ENCODE measurements at regions not wholly inside any gene's neighbourhood (a gene's known extent, or its start where the extent isn't known, plus 50 kb on each side); places are given as distances from the start of the nearest gene placed in this dataset.
"Not testable (repeated sequence)": the region's sequence is repeated elsewhere in the genome, so short reads cannot be mapped to it uniquely, and the experiment has no call there.

DNA sequence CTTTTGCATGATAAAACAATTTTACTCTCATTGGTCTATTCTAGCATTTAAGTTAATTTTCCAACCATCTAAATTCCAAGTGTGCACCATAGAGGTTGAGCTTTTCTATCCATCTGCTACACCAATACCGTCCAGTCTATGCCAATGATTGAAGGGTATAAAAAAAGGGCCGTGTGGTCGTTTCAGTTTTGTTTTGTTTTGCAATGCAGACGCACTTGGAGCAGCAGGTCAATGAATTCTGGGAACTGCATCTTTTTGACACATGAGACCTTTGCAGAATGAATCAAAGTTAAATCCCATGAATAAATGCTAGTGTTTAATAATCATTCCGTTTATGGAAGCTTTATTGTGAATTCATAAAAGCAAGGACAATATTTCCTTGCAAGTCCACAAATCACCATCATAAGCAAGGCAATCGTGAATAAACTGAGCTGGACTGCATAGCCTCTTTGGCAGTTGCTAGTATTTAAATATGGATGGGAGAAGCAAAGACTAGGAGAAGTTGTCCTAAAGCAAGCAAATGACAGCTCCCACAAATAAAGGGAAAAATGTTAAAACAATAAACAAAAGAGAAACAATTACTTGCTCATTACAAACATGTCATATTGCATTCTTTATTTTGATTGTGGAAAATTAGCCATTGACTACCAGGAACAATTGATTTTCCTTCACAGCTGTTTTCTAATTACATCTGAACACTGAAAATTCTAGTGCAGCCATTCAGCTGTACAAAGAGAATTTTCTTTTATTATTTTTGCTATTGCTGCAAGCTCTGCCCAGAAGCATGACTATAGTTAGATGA, 649.7 kb upstream of the GJE1 start:
- DNase-seq, result no peak

DNA sequence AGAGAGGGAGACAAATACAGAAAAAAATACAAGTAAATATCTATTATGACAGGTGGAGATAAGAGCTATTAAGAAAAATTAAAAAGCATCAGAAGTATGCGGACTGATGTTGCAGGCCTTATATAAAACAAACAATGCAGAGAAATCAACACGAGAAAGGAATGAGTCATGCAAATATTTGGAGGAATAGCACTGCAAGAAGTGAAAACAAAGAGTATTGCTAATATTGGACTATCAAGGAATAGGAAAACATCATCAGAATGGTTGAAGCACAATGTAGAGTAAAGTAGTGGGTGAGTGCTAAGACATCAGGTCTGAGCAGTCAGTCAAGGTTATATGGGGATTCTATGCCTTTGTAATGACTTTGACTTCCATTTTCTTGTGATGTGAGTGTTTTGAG, 657.5 kb upstream of the GJE1 start:
- DNase-seq, result no peak

DNA sequence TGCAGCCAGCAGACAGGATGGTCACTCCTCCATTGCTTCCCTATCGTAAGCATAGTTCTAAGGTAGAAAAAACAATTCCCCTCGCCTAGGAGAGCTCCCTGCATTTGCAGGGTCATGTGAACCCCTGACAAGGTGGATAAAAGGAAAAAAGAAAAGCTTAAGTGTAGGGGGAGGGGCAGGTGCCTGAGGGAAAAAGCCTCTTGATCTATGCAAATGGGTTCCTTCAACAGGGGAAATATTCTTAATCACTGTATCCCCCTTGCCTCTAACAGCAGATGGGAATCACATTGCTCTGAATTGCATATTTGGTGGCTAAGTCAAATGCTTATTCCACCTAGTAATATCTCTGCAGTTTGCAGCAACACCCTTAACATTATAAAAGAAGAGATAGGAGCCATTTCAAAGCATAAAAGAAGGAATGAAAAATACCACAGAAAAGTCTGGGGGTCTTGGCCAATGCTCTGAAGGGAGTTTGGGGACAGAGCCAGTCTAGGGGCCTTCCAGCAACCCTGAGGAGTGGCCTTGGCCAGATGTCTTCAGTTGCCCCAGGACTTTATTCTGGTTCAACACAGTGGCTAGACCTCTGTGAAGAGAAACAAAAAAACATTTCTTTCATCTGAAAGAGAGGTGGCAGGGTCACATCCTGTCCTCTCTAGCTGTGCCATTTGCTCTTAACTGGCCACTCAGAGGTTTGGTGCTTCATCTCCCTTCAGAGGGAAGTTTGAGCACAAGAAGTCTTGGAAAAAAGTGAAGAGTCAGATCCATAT, 660.4 kb upstream of the GJE1 start:
- DNase-seq, result no peak

DNA sequence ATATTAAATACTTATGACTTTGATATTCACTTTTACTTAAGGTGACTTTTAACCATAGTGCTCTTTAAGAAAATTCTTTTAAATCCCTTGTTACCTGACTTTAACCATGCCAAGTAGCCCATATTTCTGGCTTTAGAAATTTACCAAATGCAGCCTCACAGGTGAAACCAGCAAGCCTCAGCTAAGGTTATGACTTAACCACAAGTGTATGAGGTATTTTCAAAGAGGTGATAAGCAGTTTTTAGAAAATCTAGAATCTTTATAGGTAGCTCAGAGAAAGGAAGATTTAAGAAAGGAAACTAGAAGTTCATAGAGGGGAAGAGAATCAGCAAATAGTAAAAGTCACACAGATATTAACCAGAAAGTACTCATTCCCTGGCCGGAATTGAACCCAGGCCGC, 661.9 kb upstream of the GJE1 start:
- no peak for DNase-seq

DNA sequence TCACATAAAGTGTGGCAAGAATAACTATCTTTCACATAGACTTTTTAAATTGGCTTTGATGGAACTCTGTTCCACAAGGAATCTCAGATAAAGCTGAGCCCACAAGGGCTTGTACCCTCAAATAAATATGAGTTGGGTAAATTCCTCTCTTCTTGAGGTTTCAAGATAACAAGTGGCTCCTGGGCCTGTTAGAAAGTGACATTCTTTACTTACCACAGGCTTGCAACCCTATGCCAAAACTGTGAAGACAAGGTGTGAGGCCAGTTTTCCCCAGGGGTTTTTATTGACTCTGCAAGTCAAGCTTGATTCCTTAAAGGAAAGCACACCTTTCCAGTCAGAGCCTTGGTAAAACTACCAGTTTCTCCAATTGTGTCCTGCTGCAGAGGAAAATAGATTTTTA, 664.8 kb upstream of the GJE1 start:
- no peak for DNase-seq

DNA sequence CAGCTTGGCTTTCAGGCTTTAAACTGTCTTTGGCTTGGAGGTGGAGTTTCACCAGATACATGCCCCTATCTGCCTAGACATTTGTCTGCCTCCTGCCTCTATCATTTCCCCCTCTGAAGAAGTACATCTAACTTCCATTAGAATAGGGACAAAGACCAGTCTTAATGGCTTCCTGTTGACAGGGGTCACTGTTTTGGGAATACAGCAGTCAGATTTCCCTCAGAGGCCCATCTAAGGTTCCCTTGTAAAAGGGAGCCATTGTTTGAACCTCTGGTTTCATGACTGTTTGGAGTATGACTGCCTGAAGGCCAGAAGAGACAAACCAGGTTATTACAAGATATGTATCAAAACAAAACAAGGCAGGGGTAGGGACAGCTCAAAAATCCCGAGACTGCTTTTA, 665.7 kb upstream of the GJE1 start:
- DNase-seq, result no peak

DNA sequence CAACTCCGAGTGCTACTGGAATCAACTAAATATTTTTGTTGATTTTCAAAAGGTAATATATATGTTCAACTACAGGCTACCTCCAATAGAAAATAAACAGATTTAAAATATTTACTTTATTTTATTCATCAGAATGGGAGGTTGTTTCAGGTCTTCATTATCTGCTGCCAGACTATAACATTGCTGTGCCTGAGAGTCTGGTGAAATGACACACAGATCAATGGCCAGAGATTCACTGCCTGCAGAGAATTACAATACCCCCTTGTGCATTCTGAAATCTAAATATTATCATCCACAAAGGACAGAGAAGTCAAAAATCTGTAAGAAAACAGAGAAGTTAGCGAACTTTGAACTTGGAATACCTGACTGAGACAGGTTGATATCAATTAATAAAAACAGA, 667.8 kb upstream of the GJE1 start:
- DNase-seq, result no peak

DNA sequence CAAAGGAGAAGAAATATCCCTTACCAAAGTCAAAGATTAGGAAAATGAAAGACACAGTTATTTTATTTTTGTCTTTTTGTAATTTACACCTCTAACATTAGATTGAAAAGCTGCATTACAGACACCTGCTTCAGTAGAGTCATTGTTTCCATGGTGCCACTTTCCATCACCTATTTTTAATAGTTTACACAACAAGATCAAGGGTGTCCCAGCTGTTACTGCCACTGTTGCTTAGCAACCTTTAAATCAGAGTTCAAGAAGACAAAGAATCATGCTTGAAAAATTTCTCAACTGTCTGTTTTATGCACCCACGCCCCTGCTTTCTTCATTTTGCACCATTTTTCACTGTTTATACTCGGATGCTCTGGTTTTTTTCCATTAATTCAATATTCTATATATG, 668.2 kb upstream of the GJE1 start:
- DNase-seq, result peak; percentile 66

DNA sequence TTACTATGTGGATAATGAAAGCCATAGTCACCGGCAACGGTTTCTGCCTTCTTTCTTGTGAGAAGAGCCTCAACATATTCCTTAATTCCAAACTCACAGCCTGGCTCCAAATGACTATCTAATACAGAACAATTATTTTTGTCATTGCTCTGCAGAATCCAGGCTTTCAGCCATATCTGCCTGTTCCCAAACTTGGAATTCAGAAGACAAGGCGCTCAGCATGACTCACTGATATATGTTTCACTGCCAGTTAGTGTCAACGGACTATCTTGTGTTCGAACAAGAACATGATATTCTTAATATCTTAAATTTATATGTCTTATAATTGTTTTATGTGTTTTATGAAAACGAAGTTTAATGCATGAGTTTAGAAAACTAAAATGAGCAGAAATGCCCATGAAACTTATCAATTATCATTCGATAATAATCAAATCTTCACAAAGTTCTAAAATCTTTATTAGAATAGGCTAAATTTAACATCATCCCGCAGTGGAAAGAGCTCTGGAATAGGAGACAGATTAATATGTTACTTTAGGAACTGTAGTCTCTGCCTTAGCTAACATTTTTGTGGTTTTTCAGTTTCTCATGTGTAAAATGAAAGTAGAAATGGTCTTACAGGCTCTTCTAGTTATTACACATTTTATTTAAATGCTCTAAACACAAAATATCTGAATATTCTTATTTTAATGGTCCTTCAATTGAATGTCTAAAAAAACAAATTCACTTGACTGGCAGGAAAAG, 669.3 kb upstream of the GJE1 start:
- no peak for DNase-seq

DNA sequence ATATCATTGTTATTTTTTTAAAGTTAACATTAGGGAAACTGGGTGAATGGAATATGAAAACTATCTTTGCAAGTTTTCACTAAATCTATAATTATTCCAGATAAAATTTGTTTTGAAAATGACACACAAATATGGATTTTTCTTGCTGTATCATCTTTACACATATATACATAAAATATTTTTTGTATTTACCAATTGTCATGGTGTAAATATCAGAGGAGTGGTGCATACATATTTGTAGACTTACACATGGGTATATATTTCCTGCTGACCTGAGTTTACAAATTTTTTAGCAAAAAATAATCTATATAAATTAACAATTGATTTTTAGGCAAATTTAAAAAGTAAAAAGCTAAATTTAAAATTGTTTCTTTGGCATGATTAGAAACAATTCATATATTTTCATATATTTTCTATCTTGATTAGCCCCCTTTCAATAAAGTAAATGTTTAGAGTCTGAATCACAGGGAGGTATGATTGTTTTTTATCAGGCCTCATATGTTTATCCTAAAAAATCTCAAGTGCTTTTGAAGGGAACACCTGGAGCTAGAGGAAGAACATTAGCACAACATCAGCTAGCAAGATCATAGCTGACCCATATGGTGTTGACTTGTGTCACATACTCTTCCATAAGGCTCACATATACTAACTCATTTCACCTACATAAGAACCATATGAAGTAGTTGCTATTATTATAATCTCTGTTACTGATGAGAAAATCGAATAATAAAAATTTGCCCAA, 671.8 kb upstream of the GJE1 start:
- no peak for DNase-seq

DNA sequence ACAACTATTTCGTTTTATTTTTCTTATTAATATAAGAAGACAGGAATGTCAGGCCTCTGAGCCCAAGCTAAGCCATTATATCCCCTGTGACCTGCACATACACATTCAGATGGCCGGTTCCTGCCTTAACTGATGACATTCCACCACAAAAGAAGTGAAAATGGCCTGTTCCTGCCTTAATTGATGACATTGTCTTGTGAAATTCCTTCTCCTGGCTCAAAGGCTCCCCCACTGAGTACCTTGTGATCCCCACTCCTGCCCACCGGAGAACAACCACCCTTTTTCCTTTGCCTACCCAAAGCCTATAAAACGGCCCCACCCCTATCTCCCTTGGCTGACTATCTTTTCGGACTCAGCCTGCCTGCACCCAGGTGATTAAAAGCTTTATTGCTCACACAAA, 672.5 kb upstream of the GJE1 start:
- not testable (repeated sequence) for DNase-seq

DNA sequence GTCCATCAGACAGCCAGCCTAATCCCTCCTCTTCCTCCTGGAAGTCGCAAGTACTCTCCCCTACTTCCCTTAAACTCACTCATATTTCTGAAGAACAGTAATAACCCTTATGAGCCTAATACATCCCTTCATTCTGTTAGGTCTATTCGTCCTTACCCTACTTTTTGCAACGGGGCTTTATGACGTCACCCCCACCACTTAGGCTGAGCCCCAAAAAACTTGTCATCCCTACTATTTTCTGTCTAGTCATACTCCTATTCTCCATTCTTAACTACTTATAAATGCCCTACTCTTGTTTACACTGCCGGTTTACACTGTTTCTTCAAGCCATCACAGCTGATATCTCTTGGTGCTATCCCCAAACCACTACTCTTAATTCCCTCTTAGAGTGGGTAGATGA, 674.7 kb upstream of the GJE1 start:
- not testable (repeated sequence) for DNase-seq

DNA sequence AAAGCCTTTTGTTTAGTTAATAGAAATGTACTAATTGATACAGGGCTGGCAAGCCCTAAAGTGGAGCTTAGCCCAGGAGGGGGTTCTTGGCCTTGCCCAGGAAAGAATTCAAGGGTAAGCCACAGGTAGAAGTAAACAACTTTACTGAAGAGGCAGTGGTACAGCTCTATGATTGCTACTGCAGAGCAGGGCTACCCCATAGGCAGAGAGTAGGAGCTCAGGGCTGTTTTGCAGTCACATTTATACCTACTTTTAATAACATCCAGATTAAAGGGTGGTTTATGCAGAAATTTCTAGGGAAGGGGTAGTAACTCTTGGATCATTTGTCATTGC, 680.4 kb upstream of the GJE1 start:
- no peak for DNase-seq

DNA sequence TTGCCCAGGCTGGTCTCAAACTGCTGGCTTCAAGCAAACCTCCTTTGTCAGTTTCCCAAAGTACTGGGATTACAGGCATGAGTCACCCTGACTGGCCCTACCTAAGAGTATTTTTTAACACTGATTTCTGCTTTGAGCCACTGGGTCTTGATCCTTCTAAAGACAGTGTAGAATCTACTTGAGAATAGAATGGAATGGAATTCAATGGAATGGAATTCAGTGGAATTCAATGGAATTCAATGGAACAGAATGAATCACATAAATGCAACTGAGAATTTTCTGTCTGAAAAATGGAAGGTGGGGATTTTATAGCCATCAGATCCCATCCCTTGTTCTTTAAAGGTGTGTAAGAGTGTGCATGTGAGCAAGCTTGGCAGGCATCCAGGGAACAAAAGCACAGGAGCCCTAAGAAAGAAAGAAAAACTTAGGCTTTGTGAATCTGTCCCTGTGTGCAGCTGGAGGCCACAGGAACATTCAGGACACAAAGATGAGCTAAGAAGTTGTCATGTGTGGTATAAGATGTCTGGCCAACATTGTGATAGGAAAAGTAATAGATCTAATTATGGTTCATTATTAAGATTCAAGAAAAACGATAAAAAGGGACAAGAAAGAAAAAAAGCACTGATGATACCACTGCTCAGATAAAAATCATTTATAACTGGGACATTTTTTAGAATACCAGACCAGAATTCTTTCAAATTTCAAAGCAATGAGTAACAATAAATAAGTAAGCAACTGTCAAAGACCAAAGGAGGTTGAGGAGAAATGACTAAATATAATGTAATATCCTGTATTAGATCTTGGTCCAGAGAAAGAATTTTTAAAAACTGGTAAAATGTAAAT, 681.0 kb upstream of the GJE1 start:
- no peak for DNase-seq

DNA sequence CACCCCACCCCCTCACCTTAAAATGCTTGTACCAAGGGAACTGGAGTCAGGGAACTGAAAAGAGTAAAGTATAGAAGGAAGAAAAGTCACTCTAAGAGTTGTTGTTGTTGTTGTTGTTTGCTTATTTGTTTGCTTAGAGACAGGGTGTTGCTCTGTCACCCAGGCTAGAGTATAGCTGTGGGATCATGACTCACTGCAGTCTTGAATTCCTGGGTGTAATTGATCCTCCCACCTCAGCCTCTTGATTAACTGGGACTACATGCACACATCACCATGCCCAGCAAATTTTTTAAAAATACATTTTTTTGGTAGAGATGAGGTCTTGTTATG, 681.6 kb upstream of the GJE1 start:
- DNase-seq, result no peak

DNA sequence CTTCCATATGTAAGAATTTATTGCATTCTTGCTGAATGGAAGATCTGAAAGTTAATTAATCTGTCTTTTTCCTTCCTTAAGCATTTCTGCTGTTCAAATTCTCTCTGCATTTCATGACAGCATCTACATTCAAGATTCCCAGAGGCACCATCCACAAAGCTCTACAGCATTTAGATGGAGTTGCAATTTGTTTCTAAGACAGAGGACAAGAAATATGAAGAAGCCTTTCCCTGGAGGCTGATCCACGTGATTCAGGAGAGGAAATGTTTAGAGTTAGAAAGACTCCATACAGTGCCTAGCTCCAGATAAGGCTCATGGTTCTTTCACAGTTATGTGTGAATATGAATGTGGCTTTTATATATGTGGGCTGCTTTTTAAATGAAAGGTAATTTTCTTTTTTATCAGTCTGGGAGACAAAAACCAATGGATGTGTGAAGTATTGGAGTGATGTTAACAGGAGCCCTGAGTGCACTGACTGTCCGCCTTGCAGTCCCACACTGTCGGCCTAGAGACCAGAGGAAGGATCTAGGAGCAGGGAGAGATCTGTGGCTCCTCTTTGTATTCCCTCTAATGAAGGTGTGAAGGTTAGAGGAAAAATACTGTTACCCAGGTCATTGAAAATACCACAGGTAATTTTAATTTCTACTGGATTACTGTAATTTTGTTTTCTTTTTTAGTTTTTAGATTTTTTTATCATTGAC, 686.6 kb upstream of the GJE1 start:
- DNase-seq, result no peak

DNA sequence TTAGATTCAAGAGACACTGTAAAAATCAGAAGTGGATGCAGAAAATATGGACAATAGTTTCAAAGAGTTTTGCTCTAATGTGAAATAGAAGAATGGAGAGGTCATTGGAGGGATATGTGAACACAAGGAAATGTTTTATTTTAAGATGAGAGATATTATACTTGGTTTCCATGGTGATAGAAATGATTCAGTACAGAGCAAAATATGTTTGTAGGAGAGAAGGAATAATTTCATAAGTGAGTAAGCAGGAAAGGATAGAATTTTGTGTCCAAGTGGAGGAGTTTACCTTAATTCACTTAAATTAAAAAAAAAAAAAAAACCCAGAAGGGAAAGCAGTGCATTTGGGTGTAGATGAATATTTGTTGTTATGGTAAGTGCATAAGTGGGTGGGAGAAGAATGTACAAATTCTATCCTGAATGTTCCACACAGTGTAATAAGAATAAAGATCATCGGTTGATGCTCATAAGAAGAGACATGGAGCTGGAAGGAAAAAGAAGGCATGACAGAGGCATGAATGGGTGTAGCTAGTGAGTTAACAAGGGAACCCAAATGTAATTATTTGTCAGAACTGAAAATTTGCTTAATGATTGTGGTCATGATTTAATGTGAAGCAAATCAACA, 688.9 kb upstream of the GJE1 start:
- DNase-seq, result no peak

DNA sequence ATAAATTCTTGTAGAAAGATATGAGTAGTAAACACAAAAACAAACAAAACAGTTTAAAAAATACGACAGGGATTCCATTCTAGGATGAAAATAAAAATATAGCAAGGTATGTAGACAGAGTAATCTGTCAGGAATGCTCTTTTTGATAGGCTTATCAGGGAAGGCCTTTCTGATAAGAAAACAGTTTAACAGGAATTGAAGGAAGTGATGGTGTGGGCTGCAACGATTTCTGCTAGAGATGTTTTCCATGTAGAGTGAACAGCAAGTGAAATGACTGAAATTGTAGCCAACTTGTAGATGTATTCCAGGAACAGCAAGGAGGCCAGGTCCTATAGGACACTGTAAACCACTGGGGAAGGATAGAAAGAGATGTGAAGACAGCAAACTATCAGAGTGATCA, 689.7 kb upstream of the GJE1 start:
- DNase-seq, result no peak

DNA sequence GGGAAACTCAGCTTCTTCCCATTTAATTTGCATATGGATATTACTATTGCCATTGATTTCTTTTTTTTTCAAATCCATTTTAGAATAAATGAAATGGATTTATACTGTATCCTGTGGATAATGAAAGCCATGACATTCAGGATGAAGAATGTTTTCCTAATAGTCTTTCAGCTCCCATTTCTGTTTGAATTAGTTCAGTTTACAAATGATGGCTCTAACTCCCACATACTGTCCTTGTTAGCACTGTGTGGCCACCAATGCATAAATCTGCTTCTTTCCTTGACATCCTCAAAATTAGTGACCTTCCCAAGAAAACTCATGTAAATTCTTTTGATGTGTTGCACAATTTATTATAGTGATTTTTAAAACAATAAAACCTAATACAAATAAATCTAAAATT, 693.2 kb upstream of the GJE1 start:
- no peak for DNase-seq

DNA sequence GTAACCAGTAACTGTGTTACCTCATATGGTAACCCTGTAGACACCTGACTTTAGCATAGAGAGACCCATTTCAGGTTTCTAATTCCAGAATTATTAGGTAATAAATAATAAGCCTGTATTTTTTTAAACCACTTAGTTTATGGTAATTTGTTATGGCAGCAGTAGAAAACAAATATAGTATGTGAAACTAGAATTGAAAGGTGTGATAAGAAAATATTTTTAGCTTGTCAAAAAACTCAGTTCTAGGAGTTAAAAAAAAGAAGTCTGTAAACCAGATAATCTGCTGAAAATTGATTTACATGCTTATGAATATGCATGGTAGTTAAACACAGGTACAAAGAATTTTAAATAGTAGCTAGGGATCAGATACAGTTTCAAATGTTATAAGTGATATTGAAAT, 695.0 kb upstream of the GJE1 start:
- DNase-seq, result no peak

DNA sequence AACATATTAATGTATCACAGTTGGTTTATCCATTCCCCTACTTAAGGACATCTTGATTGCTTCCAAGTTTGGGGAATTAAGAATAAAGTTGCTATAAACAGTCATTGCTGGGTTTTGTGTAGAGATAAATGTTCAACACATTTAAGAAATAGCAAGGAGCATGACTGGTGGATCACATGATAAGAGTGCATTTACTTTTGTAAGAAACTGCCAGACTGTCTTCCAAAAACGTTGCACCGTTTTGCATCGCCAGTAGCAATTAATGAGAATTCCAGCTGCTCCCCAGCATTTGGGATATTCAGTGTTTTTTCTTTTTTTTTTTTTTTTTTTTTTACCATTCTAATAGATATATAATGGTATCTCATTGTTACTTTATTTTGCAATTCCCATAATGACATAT, 695.7 kb upstream of the GJE1 start:
- DNase-seq, result no peak
